HCT116 (cell line): ENCODE measurements at regions not wholly inside any gene's neighbourhood (a gene's known extent, or its start where the extent isn't known, plus 50 kb on each side); places are given as distances from the start of the nearest gene placed in this dataset.

Experiments used
- ATAC-seq: fragments of 200-7000 bp; cut with Tn5 transposase; 2 replicates; pipeline ENCODE4 v1.9.1; 2020; ENCODE audit warnings: mild to moderate bottlenecking, moderate library complexity
- BruUV-seq: library from RNA; stranded (reverse); fragments of 400-500 nt; replicated peaks from 2 replicates; lab custom pipeline; 2021; lab: Mats Ljungman, UMichigan
- CTCF ChIA-PET: fragments of 300-600 bp; sonication (Branson Sonifier 250); formaldehyde crosslinking; loops from one replicate; lab custom pipeline; 2021; ENCODE audit warnings: antibody characterized with exemption; lab: Charles Lee
- POLR2A ChIA-PET: fragments of 300-600, 350-600 bp; sonication (Branson Sonifier 250); formaldehyde crosslinking; loops from one replicate; lab custom pipeline; 2021; ENCODE audit warnings: antibody characterized with exemption; lab: Charles Lee
- RAD21 ChIA-PET, 2 experiments: fragments of 300-600 bp; sonication (Branson Sonifier 250); formaldehyde crosslinking; loops; one replicate each; lab custom pipeline; 2023; ENCODE audit warnings: low total read pairs in 2 of 2; ENCODE audit not compliant: uncharacterized antibody in 2 of 2, unreplicated experiment in 2 of 2, low non-redundant PET in 1 of 2; lab: Charles Lee
- DNase-seq: peaks from one replicate; pipeline ENCODE4 v3.0.0-alpha.2; 2010; ENCODE audit warnings: low read depth, low spot score
- H2AFZ ChIP-seq: fragments of 200-600 bp; shearing (Covaris generic), sonication (generic); 2 replicates; pipeline ENCODE4 v1.6.1; 2017; ENCODE audit warnings: low read depth, mixed run types, mixed read lengths, antibody characterized with exemption, low read length; ENCODE audit not compliant: poor library complexity, severe bottlenecking
- H3K27ac ChIP-seq: 2 replicates; pipeline ENCODE4 v1.5.1; 2012; ENCODE audit warnings: low read depth, low read length
- H3K27me3 ChIP-seq: fragments of 200-600 bp; sonication (generic); 2 replicates; pipeline ENCODE4 v1.6.1; 2016; ENCODE audit warnings: mixed run types, low read length, mixed read lengths; ENCODE audit not compliant: insufficient read depth
- H3K36me3 ChIP-seq, 2 experiments: fragments of 200-500 bp in 1 of 2; fragments of 200-600 bp in 1 of 2; sonication (Bioruptor generic) in 1 of 2; sonication (generic) in 1 of 2; 2 replicates each; pipeline versions ENCODE4 v1.5.1 to v1.6.1; 2014 to 2016; ENCODE audit warnings: low read length in 2 of 2, inconsistent platforms in 1 of 2, mixed read lengths in 1 of 2, mixed run types in 1 of 2; ENCODE audit not compliant: insufficient read depth in 2 of 2, control insufficient read depth in 1 of 2
- H3K4me1 ChIP-seq, 2 experiments: fragments of 200-600 bp in 1 of 2; sonication (generic) in 1 of 2; 2 replicates each; pipeline versions ENCODE4 v1.5.1 to v1.6.1; 2012 to 2017; ENCODE audit warnings: low read length in 2 of 2, inconsistent platforms in 1 of 2, mild to moderate bottlenecking in 1 of 2, mixed read lengths in 1 of 2, mixed run types in 1 of 2, moderate library complexity in 1 of 2; ENCODE audit not compliant: insufficient read depth in 2 of 2, control insufficient read depth in 1 of 2
- H3K4me2 ChIP-seq: fragments of 200-600 bp; sonication (generic); 2 replicates; pipeline ENCODE4 v1.6.1; 2017; ENCODE audit warnings: mixed run types, low read length, mixed read lengths
- H3K4me3 ChIP-seq, 2 experiments: fragments of 200-600 bp in 1 of 2; sonication (generic) in 1 of 2; replicated peaks in 1 of 2; 2 replicates each; pipeline ENCODE4 v1.5.1; 2011 to 2016; ENCODE audit warnings: low read length in 2 of 2, control low read depth in 1 of 2, low read depth in 1 of 2, mild to moderate bottlenecking in 1 of 2, mixed read lengths in 1 of 2, mixed run types in 1 of 2
- H3K79me2 ChIP-seq: fragments of 200-600 bp; sonication (generic); 2 replicates; pipeline ENCODE4 v1.6.1; 2017; ENCODE audit warnings: mild to moderate bottlenecking, mixed run types, low read length, moderate library complexity, mixed read lengths; ENCODE audit not compliant: insufficient read depth
- H3K9ac ChIP-seq: fragments of 200-600 bp; sonication (generic); 2 replicates; pipeline ENCODE4 v1.6.1; 2016; ENCODE audit warnings: low read length, mixed read lengths
- H3K9me2 ChIP-seq: fragments of 200-600 bp; sonication (generic), shearing (Covaris generic); 2 replicates; pipeline ENCODE4 v1.6.1; 2017; ENCODE audit warnings: mixed run types, mild to moderate bottlenecking, moderate library complexity; ENCODE audit not compliant: insufficient read depth
- H3K9me3 ChIP-seq, 2 experiments: fragments of 200-500 bp in 1 of 2; fragments of 200-600 bp in 1 of 2; sonication (Bioruptor generic) in 1 of 2; sonication (generic) in 1 of 2; 2 replicates each; pipeline ENCODE4 v1.6.1; 2014 to 2017; ENCODE audit warnings: low read length in 2 of 2, mixed read lengths in 2 of 2, inconsistent platforms in 1 of 2, low read depth in 1 of 2, mild to moderate bottlenecking in 1 of 2, mixed run types in 1 of 2, moderate library complexity in 1 of 2; ENCODE audit not compliant: control insufficient read depth in 1 of 2, insufficient read depth in 1 of 2
- H4K20me1 ChIP-seq: fragments of 200-600 bp; sonication (generic), shearing (Covaris generic); 2 replicates; pipeline ENCODE4 v1.6.1; 2017; ENCODE audit warnings: mixed run types, mild to moderate bottlenecking, moderate library complexity; ENCODE audit not compliant: insufficient read depth
- CTCF ChIP-seq, 3 experiments: fragments of 200-600 bp in 1 of 3; sonication (generic) in 1 of 3; IDR thresholded peaks in 2 of 3; conservative IDR thresholded peaks in 1 of 3; 2 replicates each; pipeline ENCODE4 v1.5.1; 2012 to 2017; ENCODE audit warnings: low read depth in 2 of 3, low read length in 2 of 3, antibody characterized with exemption in 1 of 3, borderline replicate concordance in 1 of 3, control low read depth in 1 of 3, mild to moderate bottlenecking in 1 of 3, mixed read lengths in 1 of 3, mixed run types in 1 of 3, moderate library complexity in 1 of 3; ENCODE audit not compliant: insufficient read depth in 1 of 3
- ELF1 ChIP-seq: IDR thresholded peaks from 2 replicates; pipeline ENCODE4 v1.6.1; 2012; ENCODE audit warnings: low read depth, borderline replicate concordance
- EZH2 ChIP-seq: fragments of 200-600 bp; sonication (generic); IDR thresholded peaks from 2 replicates; pipeline ENCODE4 v1.6.1; 2017; ENCODE audit warnings: antibody characterized with exemption, mixed run types
- JUND ChIP-seq: IDR thresholded peaks from 2 replicates; pipeline ENCODE4 v1.6.1; 2012
- MAX ChIP-seq: IDR thresholded peaks from 2 replicates; pipeline ENCODE4 v1.6.1; 2012
- POLR2A ChIP-seq: IDR thresholded peaks from 2 replicates; pipeline ENCODE4 v1.7.0; 2011; ENCODE audit warnings: borderline replicate concordance; ENCODE audit not compliant: insufficient read depth, insufficient read length; ENCODE audit errors: extremely low read depth
- SIN3A ChIP-seq: IDR thresholded peaks from 2 replicates; pipeline ENCODE4 v1.6.1; 2012; ENCODE audit warnings: low read depth
- SP1 ChIP-seq: IDR thresholded peaks from 2 replicates; pipeline ENCODE4 v1.6.1; 2012; ENCODE audit warnings: low read depth
- YY1 ChIP-seq: IDR thresholded peaks from 2 replicates; pipeline ENCODE4 v1.6.1; 2011; ENCODE audit warnings: low read length, low read depth, moderate library complexity, mild to moderate bottlenecking; ENCODE audit not compliant: insufficient replicate concordance; ENCODE audit errors: extremely low read depth
- ZFX ChIP-seq: fragments of 450-650 bp; IDR thresholded peaks from 2 replicates; pipeline ENCODE4 v1.6.1; 2017
- ZNF274 ChIP-seq: fragments of 200-500 bp; sonication (Bioruptor generic); IDR thresholded peaks from 2 replicates; pipeline ENCODE4 v1.6.1; 2014; ENCODE audit warnings: mild to moderate bottlenecking, low read depth, low read length, inconsistent platforms
- intact Hi-C: fragments of 100-400 bp; cut with micrococcal nuclease; formaldehyde crosslinking; loops from 2 replicates; pipeline ENCODE4 v1.10.0; 2022
- TF ChIP-seq, protein P1 (sequence below): IDR thresholded peaks from 2 replicates; pipeline ENCODE4 v1.6.1; 2012

DNA sequence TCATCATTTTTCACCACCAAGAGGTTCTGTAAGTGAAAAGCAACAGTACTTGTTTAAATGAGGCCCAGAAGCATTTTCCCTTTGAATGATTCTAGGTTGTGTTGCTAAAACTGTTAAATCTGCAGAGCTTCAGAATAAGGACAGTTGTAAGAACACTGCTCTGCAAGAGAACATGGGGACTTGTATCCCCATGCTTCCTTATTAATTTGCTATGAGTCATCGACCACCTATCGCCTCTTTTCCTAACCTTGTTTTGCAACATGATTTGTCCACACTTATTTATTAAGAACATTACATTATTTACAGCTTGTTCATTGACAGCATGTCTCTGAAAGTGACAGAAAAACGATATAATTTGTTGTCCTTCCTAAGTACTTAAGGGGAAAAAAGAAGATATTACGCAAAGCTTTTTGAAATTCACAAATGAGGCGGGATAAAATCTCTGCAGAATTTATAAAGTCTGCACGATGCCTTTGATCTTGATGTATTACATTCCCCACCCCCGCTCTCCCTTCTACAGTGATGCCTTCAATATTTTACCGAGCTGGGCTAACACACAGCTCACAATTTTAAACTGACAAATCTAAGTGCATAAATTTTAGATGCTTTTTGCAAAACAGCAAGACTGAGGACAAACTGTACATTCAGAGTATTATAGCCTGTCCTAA, 220.0 kb upstream of the SPTLC3 start:
- ChIA-PET RAD21 (no interaction called here), CTCF (no interaction called here), POLR2A (no interaction called here)
- TF ChIP-seq ZFX = no peak
- no peak for TF ChIP-seq MAX
- TF ChIP-seq POLR2A = no peak
- TF ChIP-seq JUND = no peak
- TF ChIP-seq SP1 = no peak
- TF ChIP-seq, protein P1, sequence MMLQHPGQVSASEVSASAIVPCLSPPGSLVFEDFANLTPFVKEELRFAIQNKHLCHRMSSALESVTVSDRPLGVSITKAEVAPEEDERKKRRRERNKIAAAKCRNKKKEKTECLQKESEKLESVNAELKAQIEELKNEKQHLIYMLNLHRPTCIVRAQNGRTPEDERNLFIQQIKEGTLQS = no peak
- no peak for TF ChIP-seq YY1
- no peak for TF ChIP-seq CTCF (IDR thresholded peaks at IDR 0.05 in 2 of 3, conservative IDR thresholded peaks at IDR 0.05 in 1 of 3; ENCODE audit: borderline replicate concordance in 1 of 3, insufficient read depth in 1 of 3, low read depth in 2 of 3, low read length in 2 of 3)
- no peak for TF ChIP-seq ELF1
- no peak for TF ChIP-seq EZH2
- no peak for TF ChIP-seq SIN3A
- no peak for TF ChIP-seq ZNF274
- Histone ChIP-seq H3K4me3 (no peak overlapping the region), H2AFZ (no peak overlapping the region), H3K4me1 (no peaks in the 10 kb centered on the region), H3K9ac (no peak overlapping the region), H3K4me2 (no peak overlapping the region), H3K79me2 (no peaks in the 10 kb centered on the region), H4K20me1 (no peaks in the 10 kb centered on the region), H3K27me3 (no peaks in the 10 kb centered on the region), H3K27ac (no peak overlapping the region), H3K36me3 (no peaks in the 10 kb centered on the region), H3K9me3 (peaks cover 3 to 10% of the 10 kb centered on the region in 2 experiments; a peak in 2 of 4 replicates), H3K9me2 (no peaks in the 10 kb centered on the region)
- ATAC-seq (no peak), DNase-seq (no peak)
- intact Hi-C loops = no loop called here
- no TSS peak for BruUV-seq
